Coronary artery (tissue), 2 donors: ENCODE measurements at regions not wholly inside any gene's neighbourhood (a gene's known extent, or its start where the extent isn't known, plus 50 kb on each side); places are given as distances from the start of the nearest gene placed in this dataset.

Source experiments
- DNase-seq: peaks from one replicate; pipeline ENCODE4 v3.0.0-alpha.2; 2017; ENCODE audit warnings: low spot score
- H3K27ac ChIP-seq, 2 donors: fragments of 200-600 bp; sonication (generic); one replicate each; pipeline ENCODE4 v1.5.1; 2016 to 2019
- H3K4me3 ChIP-seq: fragments of 200-600 bp; sonication (generic); 2 replicates; pipeline ENCODE4 v1.5.1; 2016; ENCODE audit warnings: mild to moderate bottlenecking, moderate library complexity
- TF ChIP-seq, protein P1 (sequence below): fragments of 200-600 bp; sonication (generic); IDR thresholded peaks from one replicate; pipeline ENCODE4 v1.5.1; 2019; ENCODE audit warnings: antibody characterized with exemption

DNA sequence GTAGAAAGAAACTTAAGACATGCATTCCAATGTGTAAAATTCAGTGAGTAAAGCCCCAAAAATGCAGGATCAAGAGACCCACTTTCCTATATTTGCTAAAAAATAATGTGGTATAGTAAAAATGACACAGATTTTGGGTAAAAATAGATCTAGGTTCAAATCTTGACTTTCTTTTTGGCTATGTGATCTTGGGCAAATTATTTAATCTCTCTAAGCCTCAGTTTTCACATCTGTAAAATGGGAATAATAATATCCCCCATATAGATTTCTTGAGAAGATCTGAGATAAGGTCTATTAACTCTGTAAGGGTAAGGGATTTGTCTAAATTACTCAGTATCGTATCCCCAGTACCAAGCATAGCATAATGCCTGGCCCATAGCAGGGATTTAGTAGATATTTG is 172.3 kb downstream of the CARTPT start:
- TF ChIP-seq, protein P1, sequence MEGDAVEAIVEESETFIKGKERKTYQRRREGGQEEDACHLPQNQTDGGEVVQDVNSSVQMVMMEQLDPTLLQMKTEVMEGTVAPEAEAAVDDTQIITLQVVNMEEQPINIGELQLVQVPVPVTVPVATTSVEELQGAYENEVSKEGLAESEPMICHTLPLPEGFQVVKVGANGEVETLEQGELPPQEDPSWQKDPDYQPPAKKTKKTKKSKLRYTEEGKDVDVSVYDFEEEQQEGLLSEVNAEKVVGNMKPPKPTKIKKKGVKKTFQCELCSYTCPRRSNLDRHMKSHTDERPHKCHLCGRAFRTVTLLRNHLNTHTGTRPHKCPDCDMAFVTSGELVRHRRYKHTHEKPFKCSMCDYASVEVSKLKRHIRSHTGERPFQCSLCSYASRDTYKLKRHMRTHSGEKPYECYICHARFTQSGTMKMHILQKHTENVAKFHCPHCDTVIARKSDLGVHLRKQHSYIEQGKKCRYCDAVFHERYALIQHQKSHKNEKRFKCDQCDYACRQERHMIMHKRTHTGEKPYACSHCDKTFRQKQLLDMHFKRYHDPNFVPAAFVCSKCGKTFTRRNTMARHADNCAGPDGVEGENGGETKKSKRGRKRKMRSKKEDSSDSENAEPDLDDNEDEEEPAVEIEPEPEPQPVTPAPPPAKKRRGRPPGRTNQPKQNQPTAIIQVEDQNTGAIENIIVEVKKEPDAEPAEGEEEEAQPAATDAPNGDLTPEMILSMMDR = no peak
- no peak for DNase-seq
- Histone ChIP-seq H3K27ac (no peak overlapping the region), H3K4me3 (no peak overlapping the region)

DNA sequence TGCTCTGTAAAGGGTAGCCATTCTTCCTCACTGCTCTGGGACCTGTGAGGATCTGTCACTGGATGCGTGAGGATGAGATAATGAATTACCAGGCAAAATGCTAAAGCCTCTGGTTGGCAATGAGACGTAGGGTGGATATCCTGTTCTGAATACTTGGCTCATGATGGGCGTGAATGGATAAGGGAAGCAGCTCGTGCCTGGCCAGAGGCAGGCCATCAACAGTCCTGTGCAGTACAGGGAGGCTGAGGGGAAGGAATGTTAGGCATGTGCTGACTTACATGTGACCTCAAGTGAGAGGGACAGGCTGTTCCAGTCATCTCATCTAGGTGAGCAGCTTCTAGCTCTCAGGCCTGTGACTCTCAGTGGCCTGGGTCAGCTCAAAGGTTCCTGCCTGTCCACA is 172.8 kb downstream of the CARTPT start:
- H3K27ac ChIP-seq = no peak overlapping the region

DNA sequence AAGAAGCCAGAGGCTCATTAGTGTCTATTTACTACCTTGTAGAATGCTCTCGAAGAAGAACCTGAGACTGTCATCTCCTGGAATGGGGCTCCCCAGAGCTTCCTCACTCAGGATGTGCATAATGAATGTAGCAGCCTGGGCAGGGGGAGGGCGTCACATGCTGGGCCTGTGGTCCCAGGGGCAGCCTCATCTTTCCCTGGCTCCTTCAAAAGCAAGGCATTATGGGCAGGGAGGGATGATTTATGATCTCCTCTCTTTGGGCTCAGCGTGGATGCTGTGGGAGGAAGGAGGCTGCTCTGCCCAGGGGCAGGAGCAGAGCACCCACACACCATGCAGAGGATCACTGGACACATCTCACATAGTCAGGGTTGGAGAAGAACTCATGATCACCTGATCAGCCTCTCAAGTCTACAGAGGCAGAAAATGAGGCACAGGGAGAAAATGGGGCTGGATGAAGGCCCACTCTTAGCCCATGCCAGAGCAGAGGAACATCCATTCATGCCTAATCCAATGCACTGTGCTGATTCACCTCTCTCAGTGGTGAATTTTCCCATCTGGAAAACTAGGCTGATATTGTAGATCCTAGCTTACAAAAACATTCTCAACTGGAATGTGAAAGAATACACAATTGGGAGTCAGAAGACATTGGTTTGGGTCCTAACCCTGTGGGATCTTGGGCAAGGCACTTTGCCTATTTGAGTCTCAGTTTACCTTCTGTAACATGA is 173.7 kb downstream of the CARTPT start:
- DNase-seq = no peak
- Histone ChIP-seq H3K27ac (no peak overlapping the region), H3K4me3 (no peak overlapping the region)
- TF ChIP-seq, protein P1 = no peak

More for the DNA sequence above, 172.8 kb downstream of the CARTPT start:
- TF ChIP-seq, protein P1 = no peak
- H3K4me3 ChIP-seq = no peak overlapping the region
- DNase-seq = no peak

DNA sequence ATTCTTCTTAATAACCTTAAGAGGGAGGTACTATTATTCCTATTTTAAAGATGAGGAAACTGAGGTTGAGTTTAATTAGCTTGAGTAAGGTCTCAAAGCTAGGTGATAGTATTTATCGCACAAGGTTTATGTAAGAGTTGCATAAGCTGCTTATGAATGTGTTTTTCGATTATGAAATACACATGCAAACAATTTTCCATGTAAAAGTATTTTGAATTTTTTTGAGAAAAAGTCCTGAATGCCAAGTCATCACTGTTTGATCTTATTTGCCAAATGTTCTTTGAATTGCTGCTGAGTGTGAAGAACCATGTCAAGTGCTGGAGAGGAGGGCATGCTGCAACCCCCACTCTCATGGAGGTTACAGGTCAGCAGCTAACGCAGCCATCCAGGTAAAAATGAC is 174.4 kb downstream of the CARTPT start:
- TF ChIP-seq, protein P1 = no peak
- no peak for DNase-seq
- Histone ChIP-seq H3K27ac (no peak overlapping the region), H3K4me3 (no peak overlapping the region)

DNA sequence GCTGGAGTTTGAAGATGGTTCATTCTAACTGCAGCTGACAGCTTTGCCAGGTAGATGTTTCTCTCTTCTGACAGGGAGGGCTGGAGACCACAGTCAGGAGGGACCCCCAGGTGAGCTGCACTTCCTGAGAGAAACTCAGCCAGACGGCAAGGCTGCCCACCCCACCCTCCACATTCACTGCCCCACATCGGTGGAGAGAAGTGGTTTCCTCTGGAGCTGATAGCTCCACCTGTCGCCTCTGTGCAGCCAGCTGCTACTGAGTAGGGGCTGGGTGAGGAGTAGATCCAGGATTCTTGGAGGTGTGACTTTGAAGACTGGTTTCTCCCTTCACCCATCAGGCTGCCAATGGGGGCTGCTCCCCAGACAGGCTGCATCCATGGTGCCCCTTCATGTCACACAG is 175.0 kb downstream of the CARTPT start:
- no peak overlapping the region for H3K4me3 ChIP-seq
- no peak for DNase-seq

DNA sequence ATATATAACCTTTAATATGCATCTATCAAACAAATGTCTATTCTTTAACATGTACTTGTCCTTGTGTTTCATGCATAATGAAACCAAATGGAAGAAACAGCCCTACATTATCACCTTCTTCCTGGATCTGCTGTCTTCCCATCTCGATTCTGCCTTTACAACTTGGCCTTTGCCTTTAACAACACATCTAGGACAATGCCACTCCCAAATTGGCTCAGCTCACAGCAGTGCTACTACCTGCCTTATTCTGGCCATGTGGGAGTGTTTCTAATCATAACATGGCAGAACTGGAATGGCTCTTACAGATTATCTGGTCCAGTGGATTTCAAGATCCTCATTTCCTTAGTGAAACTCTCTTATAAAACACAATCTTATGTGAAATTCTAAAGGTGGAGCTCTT is 176.5 kb downstream of the CARTPT start:
- TF ChIP-seq, protein P1 = no peak
- no peak overlapping the region for H3K4me3 ChIP-seq
- no peak for DNase-seq
- no peak overlapping the region for H3K27ac ChIP-seq

More for the DNA sequence above, 175.0 kb downstream of the CARTPT start:
- no peak overlapping the region for H3K27ac ChIP-seq
- TF ChIP-seq, protein P1 = no peak

DNA sequence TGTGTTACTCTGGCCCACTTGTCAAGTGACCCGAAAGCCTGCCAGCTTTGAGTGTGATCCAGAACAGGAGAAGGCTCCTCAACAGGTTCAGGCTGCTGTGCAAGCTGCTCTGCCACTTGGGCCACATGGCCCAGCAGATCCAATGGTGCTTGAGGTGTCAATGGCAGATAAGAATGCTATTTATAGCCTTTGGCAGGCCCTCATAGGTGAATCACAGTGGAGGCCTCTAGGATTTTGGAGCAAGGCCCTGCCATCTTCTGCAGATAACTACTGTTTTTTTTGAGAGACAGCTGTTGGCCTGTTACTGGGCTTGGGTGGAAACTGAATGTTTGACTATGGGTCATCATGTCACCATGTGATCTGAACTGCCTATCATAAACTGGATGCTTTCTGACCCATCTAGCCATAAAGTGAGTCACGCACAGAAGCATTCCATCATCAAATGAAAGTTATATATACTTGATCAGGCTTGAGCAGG is 180.8 kb downstream of the CARTPT start:
- no peak overlapping the region for H3K27ac ChIP-seq
- TF ChIP-seq, protein P1 = no peak
- H3K4me3 ChIP-seq = no peak overlapping the region
- DNase-seq = no peak
